ENCODE measurements at regions not wholly inside any gene's neighbourhood (a gene's known extent, or its start where the extent isn't known, plus 50 kb on each side); places are given as distances from the start of the nearest gene placed in this dataset.
"Not testable (repeated sequence)": the region's sequence is repeated elsewhere in the genome, so short reads cannot be mapped to it uniquely, and the experiment has no call there.

DNA sequence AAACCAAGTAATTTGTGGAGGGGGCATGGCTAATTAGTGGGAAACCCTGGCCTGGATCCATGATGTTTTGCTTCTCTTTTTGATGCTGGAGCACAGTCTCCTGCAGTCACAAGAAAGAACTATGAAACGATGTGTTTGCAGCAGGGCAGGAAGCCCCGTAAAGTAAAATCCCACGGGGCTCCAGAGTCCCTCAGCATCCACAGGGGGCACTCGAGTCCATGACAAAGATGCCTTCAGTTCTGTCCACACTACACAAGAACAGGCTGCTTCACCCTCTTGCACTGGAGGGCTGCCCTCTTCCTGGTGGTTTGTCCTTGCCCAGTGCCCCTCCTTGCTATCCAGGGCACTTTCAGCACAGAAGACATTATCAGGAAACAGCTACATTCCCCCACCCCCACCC is 475.1 kb downstream of the TUBA3C start:
- POLR2A ChIA-PET; H3K27me3 ChIP-seq (replicated peaks; ENCODE audit: control insufficient read depth, insufficient read depth, low read length); H3K36me3 ChIP-seq (ENCODE audit: control insufficient read depth, insufficient read depth, low read length); H3K27ac Mint-ChIP-seq (ENCODE audit: unreplicated experiment); intact Hi-C loops (cut with micrococcal nuclease; ENCODE audit: unreplicated experiment); BruUV-seq (replicated peaks); H3K4me3 ChIP-seq (ENCODE audit: low read depth, low read length); H3K4me3 Mint-ChIP-seq (ENCODE audit: unreplicated experiment); H3K9me3 ChIP-seq; H3K27me3 Mint-ChIP-seq (ENCODE audit: insufficient read depth, unreplicated experiment); H3K9me3 Mint-ChIP-seq (ENCODE audit: unreplicated experiment); H3K4me1 Mint-ChIP-seq (ENCODE audit: low read depth, unreplicated experiment); H3K36me3 Mint-ChIP-seq (ENCODE audit: insufficient read depth, unreplicated experiment); H3K4me1 ChIP-seq: not testable (repeated sequence)
- TF ChIP-seq, protein P1, sequence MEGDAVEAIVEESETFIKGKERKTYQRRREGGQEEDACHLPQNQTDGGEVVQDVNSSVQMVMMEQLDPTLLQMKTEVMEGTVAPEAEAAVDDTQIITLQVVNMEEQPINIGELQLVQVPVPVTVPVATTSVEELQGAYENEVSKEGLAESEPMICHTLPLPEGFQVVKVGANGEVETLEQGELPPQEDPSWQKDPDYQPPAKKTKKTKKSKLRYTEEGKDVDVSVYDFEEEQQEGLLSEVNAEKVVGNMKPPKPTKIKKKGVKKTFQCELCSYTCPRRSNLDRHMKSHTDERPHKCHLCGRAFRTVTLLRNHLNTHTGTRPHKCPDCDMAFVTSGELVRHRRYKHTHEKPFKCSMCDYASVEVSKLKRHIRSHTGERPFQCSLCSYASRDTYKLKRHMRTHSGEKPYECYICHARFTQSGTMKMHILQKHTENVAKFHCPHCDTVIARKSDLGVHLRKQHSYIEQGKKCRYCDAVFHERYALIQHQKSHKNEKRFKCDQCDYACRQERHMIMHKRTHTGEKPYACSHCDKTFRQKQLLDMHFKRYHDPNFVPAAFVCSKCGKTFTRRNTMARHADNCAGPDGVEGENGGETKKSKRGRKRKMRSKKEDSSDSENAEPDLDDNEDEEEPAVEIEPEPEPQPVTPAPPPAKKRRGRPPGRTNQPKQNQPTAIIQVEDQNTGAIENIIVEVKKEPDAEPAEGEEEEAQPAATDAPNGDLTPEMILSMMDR (IDR thresholded peaks at IDR 0.05; ENCODE audit: insufficient read depth in 1 of 2, low read depth in 1 of 2, low read length in 1 of 2, severe bottlenecking in 1 of 2, unreplicated experiment in 1 of 2) = peak in 1 of 2 experiments; percentile 11
- DNase-seq = peak in 1 of 2 experiments; percentile 11
- CTCF ChIA-PET = interaction anchor here (1.2 kb wide), 1 partner anchor 448 kb away, joined by 3 read pairs; no protein-coding TSS in a partner anchor

DNA sequence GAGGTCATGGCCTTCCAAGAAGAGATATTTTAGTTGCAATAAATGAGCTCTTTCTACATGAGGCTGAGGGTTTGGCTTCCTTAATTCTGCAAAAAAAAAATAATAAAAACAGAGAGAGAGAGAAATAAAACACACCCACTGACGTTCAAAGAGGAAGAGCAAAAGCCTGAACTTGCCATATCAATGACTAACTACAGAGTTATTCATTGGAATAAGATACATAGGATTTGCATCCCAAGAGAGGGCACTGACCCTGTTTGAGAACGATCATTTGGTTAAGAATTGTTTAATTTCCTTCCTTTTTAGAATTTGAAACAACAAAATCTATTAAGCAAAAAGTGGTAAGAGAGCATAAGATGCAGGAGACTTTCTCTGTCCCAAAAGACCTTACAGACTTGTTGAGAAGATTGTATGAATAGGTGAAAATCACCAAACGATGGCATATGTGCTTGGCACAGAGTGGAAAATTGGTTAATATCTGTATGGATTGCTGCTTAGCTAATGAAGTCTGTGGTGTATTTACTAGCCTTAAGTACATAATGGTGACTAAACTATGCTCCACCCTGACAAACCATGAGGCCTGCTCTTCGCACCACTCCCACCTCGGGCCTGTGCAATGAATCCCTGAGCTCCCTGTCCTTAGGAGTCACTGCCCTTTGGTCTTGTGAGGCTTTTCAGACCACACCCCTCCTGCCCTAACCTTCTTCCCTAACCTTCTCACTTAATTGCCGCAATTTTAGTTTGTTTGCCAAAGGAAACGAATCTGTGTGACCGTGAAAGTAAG is 479.0 kb downstream of the TUBA3C start:
- H3K36me3 ChIP-seq (ENCODE audit: control insufficient read depth, insufficient read depth, low read length); BruUV-seq (replicated peaks); CTCF ChIA-PET; H3K27me3 ChIP-seq (replicated peaks; ENCODE audit: control insufficient read depth, insufficient read depth, low read length); H3K4me3 ChIP-seq (ENCODE audit: low read depth, low read length); H3K36me3 Mint-ChIP-seq (ENCODE audit: insufficient read depth, unreplicated experiment); H3K27me3 Mint-ChIP-seq (ENCODE audit: insufficient read depth, unreplicated experiment); POLR2A ChIA-PET; H3K9me3 Mint-ChIP-seq (ENCODE audit: unreplicated experiment); H3K9me3 ChIP-seq; H3K27ac Mint-ChIP-seq (ENCODE audit: unreplicated experiment); intact Hi-C loops (cut with micrococcal nuclease; ENCODE audit: unreplicated experiment); H3K4me3 Mint-ChIP-seq (ENCODE audit: unreplicated experiment); H3K4me1 ChIP-seq; H3K4me1 Mint-ChIP-seq (ENCODE audit: low read depth, unreplicated experiment): not testable (repeated sequence)
- peak; percentile 7 to 55 for DNase-seq

DNA sequence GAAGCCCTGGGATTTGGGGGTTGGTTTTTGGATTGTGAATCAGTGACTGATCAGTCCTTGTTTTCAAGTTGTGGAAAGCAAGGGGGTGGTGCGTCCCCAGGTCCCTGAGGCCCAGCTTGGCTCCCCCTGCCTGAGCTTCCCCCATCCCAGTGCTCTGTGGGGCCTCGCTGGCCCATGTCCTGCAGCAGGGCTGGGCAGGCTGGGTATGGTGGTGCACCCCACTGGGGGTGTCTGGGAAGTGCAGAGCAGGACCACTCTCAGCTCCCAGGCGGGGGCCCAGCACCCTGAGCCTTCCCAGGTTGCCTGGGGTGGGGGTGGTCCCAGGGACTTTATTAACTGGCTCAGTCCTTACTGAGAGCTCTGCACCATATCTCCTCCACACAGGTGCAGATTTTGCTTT is 483.3 kb downstream of the TUBA3C start:
- H3K4me3 Mint-ChIP-seq (ENCODE audit: unreplicated experiment); intact Hi-C loops (cut with micrococcal nuclease; ENCODE audit: unreplicated experiment); H3K4me1 ChIP-seq; H3K36me3 Mint-ChIP-seq (ENCODE audit: insufficient read depth, unreplicated experiment); POLR2A ChIA-PET; H3K4me3 ChIP-seq (ENCODE audit: low read depth, low read length); H3K27ac Mint-ChIP-seq (ENCODE audit: unreplicated experiment); CTCF ChIA-PET; H3K27me3 Mint-ChIP-seq (ENCODE audit: insufficient read depth, unreplicated experiment); DNase-seq; H3K27me3 ChIP-seq (replicated peaks; ENCODE audit: control insufficient read depth, insufficient read depth, low read length); BruUV-seq (replicated peaks); H3K4me1 Mint-ChIP-seq (ENCODE audit: low read depth, unreplicated experiment); H3K9me3 Mint-ChIP-seq (ENCODE audit: unreplicated experiment); H3K36me3 ChIP-seq (ENCODE audit: control insufficient read depth, insufficient read depth, low read length); H3K9me3 ChIP-seq: not testable (repeated sequence)

DNA sequence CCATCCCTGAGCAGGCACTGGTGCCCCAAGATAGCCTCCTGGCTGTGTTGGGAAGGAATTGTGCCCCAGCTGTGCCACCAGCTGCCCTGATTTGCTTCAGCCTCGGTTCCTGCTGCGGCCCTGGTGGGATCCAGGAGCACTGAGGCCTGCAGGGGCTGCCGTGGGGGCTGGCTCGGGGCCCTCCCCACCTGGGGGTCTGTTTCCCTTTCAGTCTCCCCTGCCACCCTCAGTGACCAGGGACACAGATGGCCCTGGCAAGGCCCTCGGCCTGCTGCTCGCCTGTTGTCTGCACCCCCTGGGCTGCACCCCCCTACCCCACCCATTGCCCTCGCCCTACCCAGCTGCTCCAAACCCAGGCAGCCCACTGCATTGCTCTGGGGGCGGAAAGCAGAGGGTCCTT is 483.8 kb downstream of the TUBA3C start:
- DNase-seq; intact Hi-C loops (cut with micrococcal nuclease; ENCODE audit: unreplicated experiment); CTCF ChIA-PET; H3K9me3 ChIP-seq; H3K27me3 ChIP-seq (replicated peaks; ENCODE audit: control insufficient read depth, insufficient read depth, low read length); POLR2A ChIA-PET; H3K4me3 ChIP-seq (ENCODE audit: low read depth, low read length); H3K36me3 Mint-ChIP-seq (ENCODE audit: insufficient read depth, unreplicated experiment); H3K4me1 Mint-ChIP-seq (ENCODE audit: low read depth, unreplicated experiment); H3K4me3 Mint-ChIP-seq (ENCODE audit: unreplicated experiment); H3K27ac Mint-ChIP-seq (ENCODE audit: unreplicated experiment); H3K36me3 ChIP-seq (ENCODE audit: control insufficient read depth, insufficient read depth, low read length); H3K27me3 Mint-ChIP-seq (ENCODE audit: insufficient read depth, unreplicated experiment); H3K9me3 Mint-ChIP-seq (ENCODE audit: unreplicated experiment); BruUV-seq (replicated peaks); H3K4me1 ChIP-seq: not testable (repeated sequence)

DNA sequence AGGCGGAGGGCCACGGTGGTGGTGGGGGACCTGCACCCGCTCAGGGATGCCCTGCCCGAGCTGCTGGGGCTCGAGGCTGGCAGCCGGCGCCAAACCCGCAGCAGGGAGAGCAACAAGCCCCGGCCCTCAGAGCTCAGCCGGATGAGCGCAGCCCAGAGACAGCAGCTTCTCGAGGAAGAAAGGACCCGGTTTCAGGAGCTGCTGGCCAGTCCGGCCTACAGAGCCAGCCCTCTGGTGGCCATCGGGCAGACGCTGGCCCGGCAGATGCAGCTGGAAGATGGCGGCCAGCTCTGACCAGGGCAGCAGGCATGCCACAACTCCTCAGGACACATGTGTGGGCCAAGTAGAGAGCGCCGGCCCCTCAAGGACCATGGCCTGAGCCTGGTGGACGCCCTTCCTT is 484.4 kb downstream of the TUBA3C start:
- H3K4me3 ChIP-seq (ENCODE audit: low read depth, low read length); H3K27ac Mint-ChIP-seq (ENCODE audit: unreplicated experiment); BruUV-seq (replicated peaks); H3K4me1 ChIP-seq; POLR2A ChIA-PET; H3K4me1 Mint-ChIP-seq (ENCODE audit: low read depth, unreplicated experiment); H3K4me3 Mint-ChIP-seq (ENCODE audit: unreplicated experiment); H3K27me3 Mint-ChIP-seq (ENCODE audit: insufficient read depth, unreplicated experiment); H3K36me3 ChIP-seq (ENCODE audit: control insufficient read depth, insufficient read depth, low read length); H3K9me3 ChIP-seq; H3K27me3 ChIP-seq (replicated peaks; ENCODE audit: control insufficient read depth, insufficient read depth, low read length); H3K9me3 Mint-ChIP-seq (ENCODE audit: unreplicated experiment); intact Hi-C loops (cut with micrococcal nuclease; ENCODE audit: unreplicated experiment); DNase-seq; H3K36me3 Mint-ChIP-seq (ENCODE audit: insufficient read depth, unreplicated experiment): not testable (repeated sequence)
- CTCF ChIA-PET = interaction anchor here (0.6 kb wide), 1 partner anchor 36 kb away, joined by 5 read pairs; no protein-coding TSS in a partner anchor

DNA sequence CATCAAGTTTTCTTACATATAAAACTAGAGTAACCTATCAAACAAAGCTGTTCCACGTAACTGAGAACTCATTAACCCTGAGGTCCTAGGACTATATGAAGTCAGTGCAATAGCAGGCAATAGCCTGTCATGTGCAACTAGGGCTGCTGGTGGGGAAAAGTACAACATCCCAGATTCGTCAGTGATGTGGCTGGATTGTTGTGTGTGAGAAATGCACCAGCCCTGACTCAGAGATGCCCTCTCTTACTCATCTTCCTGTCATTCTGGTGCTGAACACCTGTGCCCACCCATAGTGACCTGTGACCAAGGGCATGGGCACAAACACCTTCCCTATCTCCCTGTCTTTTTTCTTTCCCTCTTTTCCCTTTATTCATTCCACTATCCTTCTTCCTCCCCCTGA is 504.2 kb downstream of the TUBA3C start:
- CTCF ChIA-PET; H3K4me1 Mint-ChIP-seq (ENCODE audit: low read depth, unreplicated experiment); H3K4me1 ChIP-seq; intact Hi-C loops (cut with micrococcal nuclease; ENCODE audit: unreplicated experiment); H3K9me3 ChIP-seq; H3K27ac Mint-ChIP-seq (ENCODE audit: unreplicated experiment); H3K4me3 ChIP-seq (ENCODE audit: low read depth, low read length); H3K4me3 Mint-ChIP-seq (ENCODE audit: unreplicated experiment); H3K27me3 ChIP-seq (replicated peaks; ENCODE audit: control insufficient read depth, insufficient read depth, low read length); H3K9me3 Mint-ChIP-seq (ENCODE audit: unreplicated experiment); BruUV-seq (replicated peaks); DNase-seq; H3K36me3 ChIP-seq (ENCODE audit: control insufficient read depth, insufficient read depth, low read length); H3K36me3 Mint-ChIP-seq (ENCODE audit: insufficient read depth, unreplicated experiment); POLR2A ChIA-PET; H3K27me3 Mint-ChIP-seq (ENCODE audit: insufficient read depth, unreplicated experiment): not testable (repeated sequence)
